ENCODE measurements at regions not wholly inside any gene's neighbourhood (a gene's known extent, or its start where the extent isn't known, plus 50 kb on each side); places are given as distances from the start of the nearest gene placed in this dataset.

- Mint-ChIP-seq H3K36me3 (ENCODE audit: low read depth) (no peaks in the 10 kb centered on the region), H3K4me1 (peaks cover 4% of the 10 kb centered on the region), H3K27ac (no peak overlapping the region), H3K27me3 (peaks cover 2% of the 10 kb centered on the region), H3K4me3 (no peak overlapping the region), H3K9me3 (no peaks in the 10 kb centered on the region)
- no peak for DNase-seq
- ChIA-PET CTCF (no interaction called here), POLR2A (no interaction called here)
Observed at GRCh38 chr2:6783238-6783614, 82.5 kb downstream of the CMPK2 start.

- POLR2A ChIA-PET, result no interaction called here
- Mint-ChIP-seq H3K4me3 (no peak overlapping the region), H3K36me3 (ENCODE audit: low read depth) (no peaks in the 10 kb centered on the region), H3K27ac (no peak overlapping the region), H3K9me3 (no peaks in the 10 kb centered on the region), H3K4me1 (peaks cover 4% of the 10 kb centered on the region), H3K27me3 (peaks cover 9% of the 10 kb centered on the region)
- DNase-seq, result no peak
- CTCF ChIA-PET, result no interaction called here
Observed at GRCh38 chr2:6784291-6784690, 81.4 kb downstream of the CMPK2 start.

- no peak overlapping the region for H3K27ac Mint-ChIP-seq
- H3K36me3 Mint-ChIP-seq (ENCODE audit: low read depth), result no peaks in the 10 kb centered on the region
- no peaks in the 10 kb centered on the region for H3K9me3 Mint-ChIP-seq
- ChIA-PET POLR2A (no interaction called here), CTCF (no interaction called here)
- H3K4me1 Mint-ChIP-seq, result peaks cover 4% of the 10 kb centered on the region
- DNase-seq, result no peak
- H3K4me3 Mint-ChIP-seq, result no peak overlapping the region
- peaks cover 9% of the 10 kb centered on the region for H3K27me3 Mint-ChIP-seq
Observed at GRCh38 chr2:6785493-6785892, 80.2 kb downstream of the CMPK2 start.

GRCh38 chr2:6787376-6787775 lies 78.3 kb downstream of the CMPK2 start:
- ChIA-PET POLR2A (no interaction called here), CTCF (no interaction called here)
- DNase-seq, result no peak
- H3K4me1 Mint-ChIP-seq, result no peaks in the 10 kb centered on the region
- H3K27me3 Mint-ChIP-seq, result peaks cover 9% of the 10 kb centered on the region
- H3K27ac Mint-ChIP-seq, result no peak overlapping the region
- H3K4me3 Mint-ChIP-seq, result no peak overlapping the region
- H3K9me3 Mint-ChIP-seq, result no peaks in the 10 kb centered on the region
- H3K36me3 Mint-ChIP-seq (ENCODE audit: low read depth), result no peaks in the 10 kb centered on the region

- Mint-ChIP-seq H3K27ac (no peak overlapping the region), H3K36me3 (ENCODE audit: low read depth) (no peaks in the 10 kb centered on the region), H3K4me1 (no peaks in the 10 kb centered on the region), H3K9me3 (no peaks in the 10 kb centered on the region), H3K27me3 (peaks cover 9% of the 10 kb centered on the region), H3K4me3 (no peak overlapping the region)
- ChIA-PET POLR2A (no interaction called here), CTCF (no interaction called here)
- no peak for DNase-seq
Observed at GRCh38 chr2:6788614-6789013, 77.1 kb downstream of the CMPK2 start.

GRCh38 chr2:6789559-6790138 lies 76.1 kb downstream of the CMPK2 start:
- Mint-ChIP-seq H3K27me3 (peaks cover 9% of the 10 kb centered on the region), H3K27ac (no peak overlapping the region), H3K4me3 (no peak overlapping the region), H3K4me1 (no peaks in the 10 kb centered on the region), H3K36me3 (ENCODE audit: low read depth) (no peaks in the 10 kb centered on the region), H3K9me3 (no peaks in the 10 kb centered on the region)
- POLR2A ChIA-PET, result no interaction called here
- CTCF ChIA-PET, result no interaction called here
- no peak for DNase-seq

GRCh38 chr2:6791682-6792081 lies 74.0 kb downstream of the CMPK2 start:
- DNase-seq, result no peak
- no peaks in the 10 kb centered on the region for H3K36me3 Mint-ChIP-seq (ENCODE audit: low read depth)
- ChIA-PET POLR2A (no interaction called here), CTCF (no interaction called here)
- H3K27ac Mint-ChIP-seq, result no peak overlapping the region
- H3K27me3 Mint-ChIP-seq, result peaks cover 9% of the 10 kb centered on the region
- H3K9me3 Mint-ChIP-seq, result no peaks in the 10 kb centered on the region
- H3K4me3 Mint-ChIP-seq, result no peak overlapping the region
- H3K4me1 Mint-ChIP-seq, result no peaks in the 10 kb centered on the region

- ChIA-PET POLR2A (no interaction called here), CTCF (no interaction called here)
- no peaks in the 10 kb centered on the region for H3K4me1 Mint-ChIP-seq
- no peak overlapping the region for H3K4me3 Mint-ChIP-seq
- no peaks in the 10 kb centered on the region for H3K9me3 Mint-ChIP-seq
- no peak for DNase-seq
- H3K36me3 Mint-ChIP-seq (ENCODE audit: low read depth), result no peaks in the 10 kb centered on the region
- H3K27me3 Mint-ChIP-seq, result peaks cover 9% of the 10 kb centered on the region
- no peak overlapping the region for H3K27ac Mint-ChIP-seq
Observed at GRCh38 chr2:6792883-6793282, 72.8 kb downstream of the CMPK2 start.

GRCh38 chr2:6793371-6793770 lies 72.3 kb downstream of the CMPK2 start:
- Mint-ChIP-seq H3K4me3 (no peak overlapping the region), H3K9me3 (no peaks in the 10 kb centered on the region), H3K27me3 (peaks cover 7% of the 10 kb centered on the region), H3K36me3 (ENCODE audit: low read depth) (no peaks in the 10 kb centered on the region), H3K27ac (no peak overlapping the region), H3K4me1 (no peaks in the 10 kb centered on the region)
- no peak for DNase-seq
- ChIA-PET POLR2A (no interaction called here), CTCF (no interaction called here)

- peaks cover 3% of the 10 kb centered on the region for H3K27me3 Mint-ChIP-seq
- no peak for DNase-seq
Observed at GRCh38 chr2:6793913-6794312, 71.8 kb downstream of the CMPK2 start.

GRCh38 chr2:6794448-6794847 lies 71.3 kb downstream of the CMPK2 start:
- no peak overlapping the region for H3K4me3 Mint-ChIP-seq
- H3K27ac Mint-ChIP-seq, result no peak overlapping the region
- no peaks in the 10 kb centered on the region for H3K4me1 Mint-ChIP-seq
- ChIA-PET CTCF (interaction anchor here (2.0 kb wide), 1 partner anchor 22 kb away, joined by 6 read pairs; no protein-coding TSS in a partner anchor), POLR2A (no interaction called here)
- H3K27me3 Mint-ChIP-seq, result peaks cover 2% of the 10 kb centered on the region
- H3K36me3 Mint-ChIP-seq (ENCODE audit: low read depth), result no peaks in the 10 kb centered on the region
- DNase-seq, result no peak
- H3K9me3 Mint-ChIP-seq, result no peaks in the 10 kb centered on the region

More at GRCh38 chr2:6793913-6794312, 71.8 kb downstream of the CMPK2 start:
- Mint-ChIP-seq H3K4me1 (no peaks in the 10 kb centered on the region), H3K4me3 (no peak overlapping the region), H3K9me3 (no peaks in the 10 kb centered on the region), H3K27ac (no peak overlapping the region), H3K36me3 (ENCODE audit: low read depth) (no peaks in the 10 kb centered on the region)
- ChIA-PET POLR2A (no interaction called here), CTCF (interaction anchor here (2.0 kb wide), 1 partner anchor 21 kb away, joined by 6 read pairs; no protein-coding TSS in a partner anchor)
